Caco-2 (cell line): ENCODE measurements at regions not wholly inside any gene's neighbourhood (a gene's known extent, or its start where the extent isn't known, plus 50 kb on each side); places are given as distances from the start of the nearest gene placed in this dataset.
A peak's percentile ranks its signal among the peaks of the same experiment; 100 is the strongest.

Experiments used
- BruUV-seq: library from RNA; stranded (reverse); fragments of 400-500 nt; replicated peaks from 2 replicates; lab custom pipeline; 2021; lab: Mats Ljungman, UMichigan
- CTCF ChIA-PET: fragments of 300-600 bp; sonication (Branson Sonifier 250); formaldehyde crosslinking; loops from one replicate; lab custom pipeline; 2022; ENCODE audit warnings: antibody characterized with exemption; lab: Charles Lee
- POLR2A ChIA-PET: fragments of 300-600 bp; sonication (Branson Sonifier 250); formaldehyde crosslinking; loops from one replicate; lab custom pipeline; 2022; ENCODE audit warnings: antibody characterized with exemption; lab: Charles Lee
- DNase-seq, 2 experiments: peaks; one replicate each; pipeline versions ENCODE4 v3.0.0 to v3.0.0-alpha.2; 2020 to 2022
- H3K27me3 ChIP-seq: replicated peaks from 2 replicates; pipeline ENCODE4 v1.6.0; 2011; ENCODE audit warnings: low read length; ENCODE audit not compliant: control insufficient read depth, insufficient read depth
- H3K36me3 ChIP-seq: 2 replicates; pipeline ENCODE4 v1.5.1; 2011; ENCODE audit warnings: low read length; ENCODE audit not compliant: control insufficient read depth, insufficient read depth
- H3K4me1 ChIP-seq: fragments of 250-450 bp; sonication (Bioruptor Pico); 2 replicates; pipeline ENCODE4 v1.5.1; 2020; ENCODE audit warnings: mild to moderate bottlenecking
- H3K4me3 ChIP-seq: 2 replicates; pipeline ENCODE4 v1.5.1; 2011; ENCODE audit warnings: low read depth, mild to moderate bottlenecking, control low read depth, low read length
- H3K9me3 ChIP-seq: fragments of 250-450 bp; sonication (Bioruptor Pico); 2 replicates; pipeline ENCODE4 v1.5.1; 2020; ENCODE audit warnings: mild to moderate bottlenecking, moderate library complexity
- H3K27ac Mint-ChIP-seq: one replicate; pipeline ENCODE4 v1.8.0; 2022; ENCODE audit warnings: mixed read lengths; ENCODE audit not compliant: unreplicated experiment
- H3K27me3 Mint-ChIP-seq: one replicate; pipeline ENCODE4 v1.8.0; 2022; ENCODE audit warnings: mixed read lengths; ENCODE audit not compliant: insufficient read depth, unreplicated experiment
- H3K36me3 Mint-ChIP-seq: one replicate; pipeline ENCODE4 v1.8.0; 2022; ENCODE audit warnings: mild to moderate bottlenecking, mixed read lengths; ENCODE audit not compliant: insufficient read depth, unreplicated experiment
- H3K4me1 Mint-ChIP-seq: one replicate; pipeline ENCODE4 v1.8.0; 2022; ENCODE audit warnings: low read depth, mixed read lengths; ENCODE audit not compliant: unreplicated experiment
- H3K4me3 Mint-ChIP-seq: one replicate; pipeline ENCODE4 v1.8.0; 2022; ENCODE audit warnings: mild to moderate bottlenecking, moderate library complexity, mixed read lengths; ENCODE audit not compliant: unreplicated experiment
- H3K9me3 Mint-ChIP-seq: one replicate; pipeline ENCODE4 v1.8.0; 2022; ENCODE audit warnings: mixed read lengths; ENCODE audit not compliant: unreplicated experiment
- intact Hi-C: fragments of 100-400 bp; cut with micrococcal nuclease; formaldehyde crosslinking; loops from one replicate; pipeline ENCODE4 v1.10.0; 2022; ENCODE audit not compliant: unreplicated experiment
- TF ChIP-seq, protein P1 (sequence below), 2 experiments: fragments of 200-600 bp in 1 of 2; IDR thresholded peaks; 1 replicate in 1 of 2; 2 replicates in 1 of 2; pipeline versions ENCODE4 v1.5.1 to v1.8.0; 2011 to 2022; ENCODE audit warnings: antibody characterized with exemption in 1 of 2, control low read depth in 1 of 2, inconsistent platforms in 1 of 2, low read depth in 1 of 2, low read length in 1 of 2, mild to moderate bottlenecking in 1 of 2, moderate library complexity in 1 of 2; ENCODE audit not compliant: insufficient read depth in 1 of 2, severe bottlenecking in 1 of 2, unreplicated experiment in 1 of 2

DNA sequence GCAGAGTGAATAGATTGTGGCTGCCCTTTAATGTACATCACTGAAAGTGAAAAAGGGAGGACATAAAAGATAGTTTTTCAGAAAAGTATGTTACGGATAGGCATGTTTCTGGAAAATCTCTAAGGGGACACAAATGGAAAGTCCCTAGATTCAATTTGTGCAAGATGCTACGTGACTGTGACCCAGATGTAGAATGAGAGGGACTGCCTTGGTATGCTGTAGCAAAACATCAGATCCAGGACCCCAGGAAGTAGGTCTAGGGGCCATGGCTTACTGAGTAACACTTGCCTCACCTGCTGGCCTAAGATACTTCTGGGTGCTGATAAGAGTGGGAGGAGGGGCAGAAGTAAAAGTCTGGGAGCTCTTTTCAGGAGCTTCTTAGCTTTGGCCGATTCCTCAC is 191.2 kb upstream of the PHYHIPL start:
- Mint-ChIP-seq H3K4me1 (peaks cover 6% of the 10 kb centered on the region), H3K9me3 (peaks cover 22% of the 10 kb centered on the region), H3K27ac (no peak overlapping the region), H3K27me3 (no peaks in the 10 kb centered on the region), H3K4me3 (no peak overlapping the region), H3K36me3 (peaks cover 7% of the 10 kb centered on the region)
- ChIA-PET CTCF (no interaction called here), POLR2A (no interaction called here)
- no peaks in the 10 kb centered on the region for H3K4me1 ChIP-seq
- H3K4me3 ChIP-seq: no peak overlapping the region
- H3K36me3 ChIP-seq: no peaks in the 10 kb centered on the region
- no peaks in the 10 kb centered on the region for H3K27me3 ChIP-seq
- peaks cover 7% of the 10 kb centered on the region; the same call in 1 of the 2 replicates for H3K9me3 ChIP-seq
- TF ChIP-seq, protein P1, sequence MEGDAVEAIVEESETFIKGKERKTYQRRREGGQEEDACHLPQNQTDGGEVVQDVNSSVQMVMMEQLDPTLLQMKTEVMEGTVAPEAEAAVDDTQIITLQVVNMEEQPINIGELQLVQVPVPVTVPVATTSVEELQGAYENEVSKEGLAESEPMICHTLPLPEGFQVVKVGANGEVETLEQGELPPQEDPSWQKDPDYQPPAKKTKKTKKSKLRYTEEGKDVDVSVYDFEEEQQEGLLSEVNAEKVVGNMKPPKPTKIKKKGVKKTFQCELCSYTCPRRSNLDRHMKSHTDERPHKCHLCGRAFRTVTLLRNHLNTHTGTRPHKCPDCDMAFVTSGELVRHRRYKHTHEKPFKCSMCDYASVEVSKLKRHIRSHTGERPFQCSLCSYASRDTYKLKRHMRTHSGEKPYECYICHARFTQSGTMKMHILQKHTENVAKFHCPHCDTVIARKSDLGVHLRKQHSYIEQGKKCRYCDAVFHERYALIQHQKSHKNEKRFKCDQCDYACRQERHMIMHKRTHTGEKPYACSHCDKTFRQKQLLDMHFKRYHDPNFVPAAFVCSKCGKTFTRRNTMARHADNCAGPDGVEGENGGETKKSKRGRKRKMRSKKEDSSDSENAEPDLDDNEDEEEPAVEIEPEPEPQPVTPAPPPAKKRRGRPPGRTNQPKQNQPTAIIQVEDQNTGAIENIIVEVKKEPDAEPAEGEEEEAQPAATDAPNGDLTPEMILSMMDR (IDR thresholded peaks at IDR 0.05; ENCODE audit: insufficient read depth in 1 of 2, low read depth in 1 of 2, low read length in 1 of 2, severe bottlenecking in 1 of 2, unreplicated experiment in 1 of 2): no peak
- intact Hi-C loops: no loop called here
- no peak for DNase-seq
- no TSS peak for BruUV-seq

DNA sequence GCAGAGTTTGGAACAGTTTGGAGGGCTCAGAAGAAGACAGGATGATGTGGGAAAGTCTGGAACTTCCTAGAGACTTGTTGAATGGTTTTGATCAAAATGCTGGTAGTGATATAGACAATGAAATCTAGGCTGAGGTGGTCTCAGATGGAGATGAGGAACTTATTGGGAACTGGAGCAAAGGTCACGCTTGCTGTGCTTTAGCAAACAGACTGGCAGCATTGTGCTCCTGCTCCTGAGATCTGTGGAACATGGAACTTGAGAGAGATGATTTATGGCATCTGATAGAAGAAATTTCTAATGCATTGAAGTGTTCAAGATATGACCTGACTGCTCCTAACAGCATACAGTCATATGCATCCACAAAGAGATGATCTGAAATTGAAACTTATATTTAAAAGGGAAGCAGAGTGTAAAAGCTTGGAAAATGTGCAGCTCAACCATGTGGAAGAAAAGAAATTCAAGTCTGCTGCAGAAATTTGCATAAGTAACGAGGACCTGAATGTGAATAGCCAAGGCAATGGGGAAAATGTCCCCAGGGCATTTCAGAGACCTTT is 186.9 kb upstream of the PHYHIPL start:
- no peak overlapping the region for H3K4me3 ChIP-seq
- BruUV-seq: no TSS peak
- H3K27me3 Mint-ChIP-seq: no peaks in the 10 kb centered on the region
- H3K4me1 Mint-ChIP-seq: peaks cover 12% of the 10 kb centered on the region
- TF ChIP-seq, protein P1 (IDR thresholded peaks at IDR 0.05; ENCODE audit: insufficient read depth in 1 of 2, low read depth in 1 of 2, low read length in 1 of 2, severe bottlenecking in 1 of 2, unreplicated experiment in 1 of 2): no peak
- H3K4me1 ChIP-seq: peaks cover 22% of the 10 kb centered on the region
- peak overlapping the region; percentile 37 for H3K27ac Mint-ChIP-seq
- ChIA-PET POLR2A (no interaction called here), CTCF (no interaction called here)
- no peaks in the 10 kb centered on the region for H3K27me3 ChIP-seq
- no peak for DNase-seq
- intact Hi-C loops: no loop called here
- H3K4me3 Mint-ChIP-seq: no peak overlapping the region
- H3K36me3 ChIP-seq: peaks cover 3% of the 10 kb centered on the region; the same call in 1 of the 2 replicates
- peaks cover 7% of the 10 kb centered on the region for H3K36me3 Mint-ChIP-seq
- H3K9me3 ChIP-seq: peaks cover 14% of the 10 kb centered on the region; the same call in 1 of the 2 replicates
- peaks cover 22% of the 10 kb centered on the region for H3K9me3 Mint-ChIP-seq

DNA sequence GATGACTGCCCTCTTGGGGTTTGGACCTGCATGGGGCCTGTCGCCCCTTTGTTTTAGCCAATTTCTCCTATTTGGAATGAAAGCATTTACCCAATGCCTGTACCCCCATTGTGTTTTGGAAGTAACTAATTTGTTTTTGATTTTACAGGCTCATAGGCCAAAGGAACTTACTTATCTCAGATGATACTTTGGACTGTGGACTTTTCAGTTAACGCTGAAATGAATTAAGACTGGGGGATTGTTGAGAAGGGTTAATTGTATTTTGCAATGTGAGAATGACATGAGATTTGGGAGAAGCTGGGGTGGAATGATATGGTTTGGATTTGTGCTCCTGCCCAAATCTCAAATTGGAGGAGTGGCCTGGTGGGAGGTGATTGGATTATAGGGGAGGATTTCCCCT is 185.8 kb upstream of the PHYHIPL start:
- POLR2A ChIA-PET: no interaction called here
- peaks cover 3% of the 10 kb centered on the region; the same call in 1 of the 2 replicates for H3K36me3 ChIP-seq
- Mint-ChIP-seq H3K9me3 (peaks cover 22% of the 10 kb centered on the region), H3K4me1 (peaks cover 19% of the 10 kb centered on the region), H3K27me3 (no peaks in the 10 kb centered on the region), H3K27ac (no peak overlapping the region), H3K4me3 (no peak overlapping the region), H3K36me3 (peaks cover 7% of the 10 kb centered on the region)
- H3K4me3 ChIP-seq: no peak overlapping the region
- BruUV-seq: no TSS peak
- H3K9me3 ChIP-seq: peaks cover 14% of the 10 kb centered on the region; the same call in 1 of the 2 replicates
- CTCF ChIA-PET: no interaction called here
- TF ChIP-seq, protein P1 (IDR thresholded peaks at IDR 0.05; ENCODE audit: insufficient read depth in 1 of 2, low read depth in 1 of 2, low read length in 1 of 2, severe bottlenecking in 1 of 2, unreplicated experiment in 1 of 2): no peak
- DNase-seq: no peak
- no peaks in the 10 kb centered on the region for H3K27me3 ChIP-seq
- peaks cover 33% of the 10 kb centered on the region for H3K4me1 ChIP-seq
- intact Hi-C loops: no loop called here
